ENCODE measurements at regions not wholly inside any gene's neighbourhood (a gene's known extent, or its start where the extent isn't known, plus 50 kb on each side); places are given as distances from the start of the nearest gene placed in this dataset.

DNA sequence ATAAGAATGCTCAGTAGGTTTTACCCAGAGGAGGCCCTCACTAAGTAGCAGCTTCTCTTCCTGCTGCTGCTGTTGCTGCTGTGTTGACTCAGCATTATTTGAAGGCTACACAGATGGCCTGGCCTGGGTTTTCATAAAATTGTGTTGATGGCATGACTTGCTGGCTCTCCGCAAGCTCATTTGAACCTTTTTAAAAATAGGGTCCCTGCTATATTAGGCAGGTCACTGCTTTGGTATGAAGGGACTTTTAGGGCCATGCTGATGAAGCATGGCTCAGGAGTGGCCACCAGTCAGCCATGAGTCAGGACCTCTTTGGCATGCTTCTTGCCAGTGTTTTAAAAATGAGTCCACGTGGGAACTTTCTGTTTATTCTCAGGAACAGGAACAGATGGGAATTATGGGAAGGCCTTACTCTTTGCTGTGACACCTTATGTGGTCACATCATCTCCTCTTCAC lies 128.7 kb downstream of the MID1IP1 start:
- Histone ChIP-seq H3K14ac (ENCODE audit: low read length in 2 of 2) (no peak overlapping the region), H3K4me2 (ENCODE audit: low read length, poor library complexity, severe bottlenecking) (no peak overlapping the region), H4K91ac (ENCODE audit: low read length) (no peak overlapping the region), H3K9me3 (ENCODE audit: control insufficient read depth, low read length) (no peaks in the 10 kb centered on the region), H2BK12ac (ENCODE audit: low read length in 2 of 2) (no peak overlapping the region), H3K4ac (ENCODE audit: low read depth in 1 of 2, low read length in 2 of 2) (no peak overlapping the region), H3K79me1 (replicated peaks; ENCODE audit: low read length, poor library complexity, severe bottlenecking) (no peaks in the 10 kb centered on the region), H3K18ac (ENCODE audit: low read depth in 1 of 2, low read length in 2 of 2) (no peak overlapping the region), H2BK5ac (ENCODE audit: low read depth, low read length, poor library complexity, severe bottlenecking) (no peak overlapping the region), H3K4me1 (ENCODE audit: control insufficient read depth, insufficient read depth, low read depth, low read length) (no peaks in the 10 kb centered on the region), H3K36me3 (ENCODE audit: control insufficient read depth in 1 of 2, insufficient read depth in 2 of 2, low read depth in 1 of 2, low read length in 2 of 2) (no peaks in the 10 kb centered on the region), H2AK5ac (ENCODE audit: low read length, severe bottlenecking) (no peak overlapping the region), H3K9ac (ENCODE audit: low read length) (peak overlapping the region; percentile 67), H2BK15ac (ENCODE audit: low read depth, poor library complexity, severe bottlenecking) (no peak overlapping the region), H3K27ac (ENCODE audit: low read length, poor library complexity, severe bottlenecking) (no peak overlapping the region), H2BK120ac (ENCODE audit: low read depth, low read length) (no peak overlapping the region), H3K4me3 (ENCODE audit: insufficient read depth in 1 of 2, low read depth in 1 of 2, low read length in 2 of 2) (no peak overlapping the region), H3K23ac (ENCODE audit: low read length in 2 of 2) (no peak overlapping the region), H4K8ac (ENCODE audit: low read length) (no peak overlapping the region), H3K27me3 (ENCODE audit: control insufficient read depth in 1 of 2, insufficient read depth in 1 of 2, low read length in 2 of 2) (no peaks in the 10 kb centered on the region), H2AFZ (ENCODE audit: low read depth, low read length) (no peak overlapping the region)
- WGBS, result 57% methylated on average over 1 of the region's 2 CpGs
- DNase-seq, result peak; percentile 60

- H3K18ac ChIP-seq (ENCODE audit: low read depth in 1 of 2, low read length in 2 of 2), result no peak overlapping the region
- no peak overlapping the region for H3K4me3 ChIP-seq (ENCODE audit: insufficient read depth in 1 of 2, low read depth in 1 of 2, low read length in 2 of 2)
- H2BK12ac ChIP-seq (ENCODE audit: low read length in 2 of 2), result no peak overlapping the region
- no peaks in the 10 kb centered on the region for H3K4me1 ChIP-seq (ENCODE audit: control insufficient read depth, insufficient read depth, low read depth, low read length)
- no peak overlapping the region for H2AK5ac ChIP-seq (ENCODE audit: low read length, severe bottlenecking)
- no peaks in the 10 kb centered on the region for H3K27me3 ChIP-seq (ENCODE audit: control insufficient read depth in 1 of 2, insufficient read depth in 1 of 2, low read length in 2 of 2)
- H3K4ac ChIP-seq (ENCODE audit: low read depth in 1 of 2, low read length in 2 of 2), result no peak overlapping the region
- no peak overlapping the region for H2BK15ac ChIP-seq (ENCODE audit: low read depth, poor library complexity, severe bottlenecking)
- H4K91ac ChIP-seq (ENCODE audit: low read length), result no peak overlapping the region
- H3K4me2 ChIP-seq (ENCODE audit: low read length, poor library complexity, severe bottlenecking), result no peak overlapping the region
- H3K9ac ChIP-seq (ENCODE audit: low read length), result no peak overlapping the region
- no peak overlapping the region for H3K23ac ChIP-seq (ENCODE audit: low read length in 2 of 2)
- WGBS, result no CpG with 5 or more reads among the region's 2 CpGs
- H4K8ac ChIP-seq (ENCODE audit: low read length), result no peak overlapping the region
- no peaks in the 10 kb centered on the region for H3K79me1 ChIP-seq (replicated peaks; ENCODE audit: low read length, poor library complexity, severe bottlenecking)
- no peaks in the 10 kb centered on the region for H3K9me3 ChIP-seq (ENCODE audit: control insufficient read depth, low read length)
- H3K14ac ChIP-seq (ENCODE audit: low read length in 2 of 2), result no peak overlapping the region
- no peak for DNase-seq
- H2BK120ac ChIP-seq (ENCODE audit: low read depth, low read length), result no peak overlapping the region
- H3K36me3 ChIP-seq (ENCODE audit: control insufficient read depth in 1 of 2, insufficient read depth in 2 of 2, low read depth in 1 of 2, low read length in 2 of 2), result no peaks in the 10 kb centered on the region
- H2BK5ac ChIP-seq (ENCODE audit: low read depth, low read length, poor library complexity, severe bottlenecking), result no peak overlapping the region
- H3K27ac ChIP-seq (ENCODE audit: low read length, poor library complexity, severe bottlenecking), result no peak overlapping the region
- H2AFZ ChIP-seq (ENCODE audit: low read depth, low read length), result no peak overlapping the region
Observed at GRCh38 chrX:38930474-38930873, 129.2 kb downstream of the MID1IP1 start.

GRCh38 chrX:38935561-38935960 lies 134.3 kb downstream of the MID1IP1 start:
- no peak overlapping the region for H2BK12ac ChIP-seq (ENCODE audit: low read length in 2 of 2)
- no peaks in the 10 kb centered on the region for H3K4me1 ChIP-seq (ENCODE audit: control insufficient read depth, insufficient read depth, low read depth, low read length)
- H3K4me3 ChIP-seq (ENCODE audit: insufficient read depth in 1 of 2, low read depth in 1 of 2, low read length in 2 of 2), result no peak overlapping the region
- H3K27me3 ChIP-seq (ENCODE audit: control insufficient read depth in 1 of 2, insufficient read depth in 1 of 2, low read length in 2 of 2), result no peaks in the 10 kb centered on the region
- H3K23ac ChIP-seq (ENCODE audit: low read length in 2 of 2), result no peak overlapping the region
- H3K27ac ChIP-seq (ENCODE audit: low read length, poor library complexity, severe bottlenecking), result no peak overlapping the region
- no peak overlapping the region for H3K14ac ChIP-seq (ENCODE audit: low read length in 2 of 2)
- H3K9me3 ChIP-seq (ENCODE audit: control insufficient read depth, low read length), result no peaks in the 10 kb centered on the region
- no peak overlapping the region for H2BK120ac ChIP-seq (ENCODE audit: low read depth, low read length)
- DNase-seq, result no peak
- no peak overlapping the region for H2AFZ ChIP-seq (ENCODE audit: low read depth, low read length)
- H3K4ac ChIP-seq (ENCODE audit: low read depth in 1 of 2, low read length in 2 of 2), result no peak overlapping the region
- no peak overlapping the region for H4K91ac ChIP-seq (ENCODE audit: low read length)
- no peak overlapping the region for H2BK15ac ChIP-seq (ENCODE audit: low read depth, poor library complexity, severe bottlenecking)
- 77% methylated on average over 3 of the region's 4 CpGs for WGBS
- H4K8ac ChIP-seq (ENCODE audit: low read length), result no peak overlapping the region
- H3K9ac ChIP-seq (ENCODE audit: low read length), result no peak overlapping the region
- no peak overlapping the region for H3K18ac ChIP-seq (ENCODE audit: low read depth in 1 of 2, low read length in 2 of 2)
- H2BK5ac ChIP-seq (ENCODE audit: low read depth, low read length, poor library complexity, severe bottlenecking), result no peak overlapping the region
- no peak overlapping the region for H2AK5ac ChIP-seq (ENCODE audit: low read length, severe bottlenecking)
- H3K36me3 ChIP-seq (ENCODE audit: control insufficient read depth in 1 of 2, insufficient read depth in 2 of 2, low read depth in 1 of 2, low read length in 2 of 2), result no peaks in the 10 kb centered on the region
- no peaks in the 10 kb centered on the region for H3K79me1 ChIP-seq (replicated peaks; ENCODE audit: low read length, poor library complexity, severe bottlenecking)
- no peak overlapping the region for H3K4me2 ChIP-seq (ENCODE audit: low read length, poor library complexity, severe bottlenecking)

DNA sequence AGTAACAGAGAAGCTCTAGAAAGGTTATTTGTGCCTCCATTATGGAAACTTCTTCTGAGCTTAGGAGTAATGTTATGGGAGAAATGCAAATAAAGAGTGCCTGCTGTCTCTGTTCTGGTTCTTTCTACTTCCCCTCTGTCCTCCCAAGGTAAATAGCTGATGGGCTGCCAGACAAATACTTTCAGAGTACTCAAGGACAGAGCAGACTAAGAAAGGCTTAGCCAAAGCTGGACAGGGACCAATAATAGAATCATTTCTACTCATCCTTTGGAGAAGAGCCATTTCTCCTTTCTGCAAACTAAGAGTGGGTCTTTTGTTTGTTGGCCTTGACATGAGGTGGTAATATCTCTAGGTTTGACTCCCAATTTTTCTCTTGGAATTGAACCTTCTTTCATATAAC lies 136.1 kb downstream of the MID1IP1 start:
- H3K36me3 ChIP-seq (ENCODE audit: control insufficient read depth in 1 of 2, insufficient read depth in 2 of 2, low read depth in 1 of 2, low read length in 2 of 2), result no peaks in the 10 kb centered on the region
- no peak overlapping the region for H3K4me2 ChIP-seq (ENCODE audit: low read length, poor library complexity, severe bottlenecking)
- no peaks in the 10 kb centered on the region for H3K79me1 ChIP-seq (replicated peaks; ENCODE audit: low read length, poor library complexity, severe bottlenecking)
- no peak overlapping the region for H3K27ac ChIP-seq (ENCODE audit: low read length, poor library complexity, severe bottlenecking)
- H2AFZ ChIP-seq (ENCODE audit: low read depth, low read length), result no peak overlapping the region
- H2BK120ac ChIP-seq (ENCODE audit: low read depth, low read length), result no peak overlapping the region
- no peak overlapping the region for H2BK15ac ChIP-seq (ENCODE audit: low read depth, poor library complexity, severe bottlenecking)
- no peaks in the 10 kb centered on the region for H3K27me3 ChIP-seq (ENCODE audit: control insufficient read depth in 1 of 2, insufficient read depth in 1 of 2, low read length in 2 of 2)
- H4K91ac ChIP-seq (ENCODE audit: low read length), result no peak overlapping the region
- no peak overlapping the region for H3K14ac ChIP-seq (ENCODE audit: low read length in 2 of 2)
- no peak overlapping the region for H4K8ac ChIP-seq (ENCODE audit: low read length)
- no peak overlapping the region for H3K23ac ChIP-seq (ENCODE audit: low read length in 2 of 2)
- no peak overlapping the region for H3K9ac ChIP-seq (ENCODE audit: low read length)
- no peak overlapping the region for H3K4me3 ChIP-seq (ENCODE audit: insufficient read depth in 1 of 2, low read depth in 1 of 2, low read length in 2 of 2)
- no peak overlapping the region for H2BK5ac ChIP-seq (ENCODE audit: low read depth, low read length, poor library complexity, severe bottlenecking)
- H2BK12ac ChIP-seq (ENCODE audit: low read length in 2 of 2), result no peak overlapping the region
- H3K18ac ChIP-seq (ENCODE audit: low read depth in 1 of 2, low read length in 2 of 2), result no peak overlapping the region
- no peak for DNase-seq
- H3K4ac ChIP-seq (ENCODE audit: low read depth in 1 of 2, low read length in 2 of 2), result no peak overlapping the region
- H2AK5ac ChIP-seq (ENCODE audit: low read length, severe bottlenecking), result no peak overlapping the region
- no peaks in the 10 kb centered on the region for H3K4me1 ChIP-seq (ENCODE audit: control insufficient read depth, insufficient read depth, low read depth, low read length)
- peaks cover 3% of the 10 kb centered on the region for H3K9me3 ChIP-seq (ENCODE audit: control insufficient read depth, low read length)
